NCI-H2196 treated with DMSO at 0.1 percent for 48 hours (cell line): ENCODE measurements at regions not wholly inside any gene's neighbourhood (a gene's known extent, or its start where the extent isn't known, plus 50 kb on each side); places are given as distances from the start of the nearest gene placed in this dataset.

Source experiments
- DNase-seq: peaks from one replicate; lab custom pipeline; 2025; ENCODE audit not compliant: unreplicated experiment; lab: John Stamatoyannopoulos, UW

DNA sequence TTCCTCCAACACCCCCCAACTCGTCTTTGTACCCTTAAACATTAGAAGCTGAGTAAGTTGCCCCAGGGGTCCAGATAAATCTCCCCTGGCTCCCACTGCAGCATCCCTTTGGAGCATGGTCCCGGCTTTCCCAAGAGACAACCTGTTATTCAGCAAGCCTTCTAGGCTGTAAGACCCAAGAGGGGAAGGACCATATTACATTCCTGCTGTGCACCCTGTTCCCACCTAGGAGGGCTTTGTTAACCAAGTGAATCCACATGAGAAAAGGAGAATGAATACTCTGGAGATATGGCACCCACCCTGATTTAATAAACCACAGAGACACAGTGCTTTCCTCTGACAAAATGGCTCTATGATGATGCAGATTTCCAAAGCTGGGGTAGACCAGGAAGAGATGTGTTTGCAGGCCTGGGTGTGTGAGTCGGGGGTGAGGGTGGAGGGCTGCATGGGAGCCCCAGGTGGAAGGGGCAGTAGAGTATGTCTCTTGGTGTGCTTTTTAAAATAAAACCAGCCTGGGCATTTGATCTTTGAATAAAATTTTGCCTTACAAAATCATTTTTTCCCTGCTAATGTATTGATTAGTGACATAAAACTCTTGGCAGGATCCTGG, 325.2 kb downstream of the DRD1 start:
- DNase-seq: no peak

DNA sequence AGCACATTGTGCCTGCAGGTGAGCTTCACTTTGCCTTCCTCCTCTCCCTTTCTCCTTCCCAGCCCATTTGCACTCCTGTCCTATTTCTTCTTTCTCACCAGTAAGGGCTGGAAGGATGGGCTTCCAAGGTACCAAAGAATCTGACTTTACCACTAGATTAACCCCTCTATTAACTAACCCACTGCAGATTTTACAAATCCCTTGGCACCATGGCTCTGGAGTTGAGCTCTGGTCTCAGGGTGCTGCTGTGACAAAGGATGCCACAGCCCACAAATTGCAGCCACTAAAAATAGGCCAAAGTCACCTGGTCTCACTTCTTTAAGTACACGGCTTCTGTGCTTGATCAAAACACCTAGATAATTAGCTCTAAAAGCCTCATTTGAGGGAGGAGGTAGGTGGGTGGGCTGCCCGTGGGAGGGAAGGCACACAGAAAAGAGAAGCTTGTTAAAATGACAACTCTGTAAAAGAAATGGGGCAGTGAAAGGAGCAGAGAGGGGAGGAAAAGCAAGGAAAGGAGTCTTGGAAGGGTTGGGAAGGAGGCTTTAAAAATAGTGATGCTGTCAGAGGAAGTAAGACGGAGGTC, 327.4 kb downstream of the DRD1 start:
- no peak for DNase-seq

DNA sequence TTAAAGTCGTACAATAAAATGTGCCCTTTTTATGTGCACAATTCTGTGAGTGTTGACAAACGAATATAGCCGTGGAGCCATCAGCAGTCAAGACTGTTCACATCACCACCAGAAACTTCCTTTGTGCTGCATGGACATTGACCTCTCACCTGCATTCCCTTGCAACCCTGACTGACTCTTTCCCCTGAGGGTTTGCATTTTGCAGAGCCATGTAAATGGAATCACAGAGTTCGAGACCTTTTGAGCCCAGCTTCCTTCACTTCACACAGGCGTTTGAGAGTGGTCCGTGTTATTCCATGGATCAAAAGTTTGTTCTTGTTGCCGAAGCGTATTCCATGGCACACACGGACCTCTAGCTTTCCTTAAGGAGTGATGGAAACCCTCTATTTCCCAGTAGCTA, 328.2 kb downstream of the DRD1 start:
- DNase-seq: no peak

DNA sequence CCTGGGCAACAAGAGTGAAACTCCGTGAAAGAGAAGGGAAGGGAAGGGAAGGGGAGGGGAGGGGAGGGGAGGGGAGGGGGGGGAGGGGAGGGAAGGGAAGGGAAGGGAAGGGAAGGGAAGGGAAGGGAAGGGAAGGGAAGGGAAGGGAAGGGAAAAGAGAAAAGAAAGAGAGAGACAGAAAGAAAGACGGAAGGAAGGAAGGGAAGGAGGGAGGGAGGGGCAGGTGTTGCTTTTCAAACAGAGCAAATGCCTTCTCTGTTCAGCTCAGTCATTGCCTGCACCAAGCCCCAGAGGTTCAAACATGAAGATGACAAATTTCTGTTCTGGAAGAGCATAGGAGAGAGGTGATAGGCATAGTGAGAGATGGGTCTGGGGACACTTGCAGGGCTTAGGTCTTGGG, 330.0 kb downstream of the DRD1 start:
- DNase-seq: no peak

DNA sequence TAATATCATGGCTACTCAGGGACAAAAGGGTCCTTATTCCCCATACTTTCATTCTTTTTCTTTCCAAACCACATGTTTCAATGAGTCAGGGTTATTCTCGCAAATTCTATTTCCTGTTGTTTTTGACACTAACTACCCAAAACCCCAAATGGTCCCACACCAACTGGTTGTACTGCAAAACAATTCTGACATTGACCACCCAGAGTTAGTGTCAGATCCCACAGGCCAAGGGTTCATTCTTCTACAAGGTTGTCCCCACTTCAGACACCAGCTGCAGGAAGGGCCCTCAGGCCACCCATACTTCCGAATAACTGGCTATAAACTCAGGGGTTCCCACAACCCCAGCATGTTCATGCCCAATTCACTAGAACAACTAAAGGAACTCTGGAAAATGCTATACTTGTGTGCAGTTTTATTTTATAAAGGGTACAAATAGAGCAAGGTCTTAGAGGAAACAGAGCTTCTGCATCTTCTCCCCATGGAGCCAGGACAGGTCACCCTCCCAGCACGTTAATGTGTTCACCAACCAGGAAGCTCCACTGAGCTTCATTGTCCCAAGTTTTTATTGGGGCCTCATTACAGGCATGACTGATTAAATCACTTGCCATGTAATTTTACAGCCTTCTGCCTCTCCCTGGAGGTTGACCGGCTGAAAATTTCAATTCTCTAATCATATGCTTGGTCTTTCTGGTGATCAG, 334.8 kb downstream of the DRD1 start:
- DNase-seq: no peak

DNA sequence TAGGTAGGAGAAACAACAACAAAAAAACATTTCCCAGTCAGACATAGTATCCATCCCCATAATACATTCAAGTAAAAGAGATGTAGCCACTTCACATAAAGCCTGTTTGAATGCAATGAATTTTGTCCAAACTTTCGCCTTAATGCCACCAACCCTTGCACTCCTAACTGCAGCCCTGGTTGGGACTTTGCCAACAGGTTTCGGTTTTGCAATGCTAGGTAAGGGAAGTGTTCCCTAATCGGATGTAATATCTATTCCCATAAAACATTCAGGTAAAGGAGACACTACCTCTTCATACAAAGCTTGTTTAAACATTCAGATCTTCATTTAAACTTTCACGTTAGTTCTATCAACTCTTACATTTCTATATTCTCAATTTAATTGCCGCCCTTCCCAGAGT, 336.1 kb downstream of the DRD1 start:
- DNase-seq: no peak

DNA sequence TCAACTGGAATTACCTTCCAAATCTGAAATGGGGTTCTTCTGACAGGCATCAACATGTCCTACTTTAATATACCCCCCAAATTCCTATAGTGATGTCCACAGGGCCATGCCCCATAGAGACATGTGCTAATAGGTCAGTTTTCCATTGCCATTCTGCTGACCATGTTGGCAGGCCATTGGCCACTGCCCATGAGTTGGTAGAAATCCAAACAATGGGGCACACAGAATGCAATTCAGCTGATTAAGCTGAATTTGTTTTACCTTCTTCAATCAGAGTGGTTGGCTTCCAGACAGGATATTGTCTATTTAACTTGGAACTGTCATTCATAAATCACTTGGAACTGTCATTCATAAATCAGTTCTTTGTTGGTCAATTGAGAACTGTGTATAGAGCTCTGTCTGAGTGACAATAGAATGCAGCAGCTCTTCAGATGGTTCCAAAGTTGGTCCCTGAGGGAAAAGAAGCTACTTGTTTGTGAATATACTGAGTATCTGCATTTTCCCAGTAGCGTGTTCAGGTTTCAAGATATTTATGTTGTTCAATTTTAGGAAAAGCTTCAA, 336.9 kb downstream of the DRD1 start:
- no peak for DNase-seq

DNA sequence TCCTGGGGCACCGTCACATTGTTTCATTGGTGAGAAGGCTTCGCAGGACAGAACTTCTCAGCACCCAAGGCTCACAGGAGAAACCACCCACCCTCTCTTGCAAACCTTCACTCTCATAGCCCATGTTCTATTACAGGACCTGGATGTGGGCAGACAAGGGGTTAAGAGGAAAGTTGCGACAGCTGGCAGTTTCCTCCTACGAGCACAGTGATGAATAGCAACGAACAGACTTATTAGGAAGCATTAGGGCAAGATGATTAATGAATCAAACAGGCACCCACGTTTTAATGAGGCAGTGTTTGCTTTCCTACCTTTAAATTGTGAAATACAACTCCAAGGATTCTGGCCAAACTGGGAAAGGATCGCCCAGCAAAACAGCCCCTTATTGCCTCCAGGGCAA, 339.3 kb downstream of the DRD1 start:
- no peak for DNase-seq

DNA sequence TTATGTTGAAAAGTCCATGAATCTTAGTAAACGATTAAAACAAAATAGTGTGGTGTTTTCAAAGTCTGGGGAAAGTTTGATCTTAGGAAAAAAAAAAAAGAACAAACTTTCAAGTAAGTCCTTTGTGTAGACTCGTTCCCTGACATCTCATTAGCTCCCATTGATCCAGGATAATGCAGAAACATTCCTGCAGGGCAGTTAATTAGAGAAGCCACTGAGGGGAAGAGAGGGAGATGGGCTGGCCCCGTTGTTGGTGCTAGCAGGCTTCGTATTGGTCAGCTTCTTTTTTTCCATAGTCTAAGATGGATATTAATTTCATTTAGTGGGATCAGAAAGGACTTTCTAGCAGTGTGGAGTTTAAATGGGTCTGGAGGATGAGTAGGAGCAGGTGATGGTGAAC, 340.2 kb downstream of the DRD1 start:
- no peak for DNase-seq

DNA sequence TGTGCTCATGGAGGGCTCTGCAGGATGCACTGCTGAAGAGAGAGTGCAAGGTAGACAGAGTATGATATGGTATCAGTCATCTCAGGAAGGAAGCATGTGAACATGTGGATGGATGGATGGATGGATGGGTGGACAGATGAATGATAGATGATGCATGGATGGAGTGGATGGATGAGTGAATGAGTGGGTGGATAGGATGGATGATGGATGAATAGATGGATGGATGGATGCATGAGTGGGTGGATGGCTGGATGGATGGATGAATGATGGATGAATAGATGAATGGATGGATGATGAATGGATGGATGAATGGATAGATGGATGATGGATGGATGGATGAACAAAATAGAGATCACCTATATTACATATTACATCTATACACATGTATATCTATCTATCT, 341.3 kb downstream of the DRD1 start:
- no peak for DNase-seq

DNA sequence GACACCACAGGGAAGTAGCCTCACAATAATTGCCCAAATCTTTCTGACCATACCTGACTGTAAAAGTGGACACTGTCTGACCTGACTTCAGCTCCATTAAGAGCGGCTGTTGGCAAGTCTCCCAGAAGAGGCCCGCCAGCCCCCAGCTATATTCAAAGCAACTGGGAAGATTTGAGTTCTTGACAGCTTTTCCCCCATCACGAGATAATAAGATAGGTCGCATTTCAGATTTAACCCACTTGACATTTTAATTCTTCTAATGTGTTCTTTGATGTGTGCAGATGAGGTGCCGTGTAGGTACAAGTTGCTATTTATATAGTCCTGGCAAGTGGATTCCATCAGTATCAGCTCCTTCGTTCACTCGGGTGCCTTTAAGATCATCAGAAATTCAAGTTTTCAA, 345.7 kb downstream of the DRD1 start:
- DNase-seq: no peak

DNA sequence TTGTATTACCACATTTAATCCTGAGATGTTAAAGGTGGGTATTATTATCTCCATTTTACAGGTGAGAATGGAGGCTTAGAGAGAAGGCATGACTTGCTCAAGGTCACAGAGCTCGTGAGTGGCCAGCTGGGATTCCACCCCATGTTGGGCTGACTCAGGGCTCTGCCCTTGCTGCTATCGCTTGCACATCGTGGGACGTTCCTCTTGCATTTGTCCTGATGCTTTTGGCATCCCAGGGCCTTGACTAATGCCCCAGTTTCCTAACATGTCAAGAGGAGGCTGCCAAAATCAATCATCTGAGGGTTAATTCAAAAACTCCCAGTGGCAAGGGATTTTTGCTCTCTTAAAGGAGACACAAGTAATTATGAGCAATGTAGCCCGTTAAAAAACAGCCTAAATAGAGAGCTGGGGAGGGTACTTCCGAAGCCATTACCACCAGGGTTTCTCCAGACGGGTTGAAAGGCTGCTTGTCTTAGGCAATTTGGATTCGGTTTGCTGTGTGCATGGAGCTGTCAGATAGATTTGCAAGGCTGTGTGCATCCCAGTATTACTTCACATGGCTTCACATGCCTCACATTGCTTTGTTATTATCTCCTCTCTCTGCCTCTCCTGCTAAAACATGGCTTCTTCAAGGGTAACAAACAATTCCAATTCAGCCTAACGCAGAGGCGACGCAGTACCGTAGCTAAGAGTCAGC, 347.4 kb downstream of the DRD1 start:
- no peak for DNase-seq

DNA sequence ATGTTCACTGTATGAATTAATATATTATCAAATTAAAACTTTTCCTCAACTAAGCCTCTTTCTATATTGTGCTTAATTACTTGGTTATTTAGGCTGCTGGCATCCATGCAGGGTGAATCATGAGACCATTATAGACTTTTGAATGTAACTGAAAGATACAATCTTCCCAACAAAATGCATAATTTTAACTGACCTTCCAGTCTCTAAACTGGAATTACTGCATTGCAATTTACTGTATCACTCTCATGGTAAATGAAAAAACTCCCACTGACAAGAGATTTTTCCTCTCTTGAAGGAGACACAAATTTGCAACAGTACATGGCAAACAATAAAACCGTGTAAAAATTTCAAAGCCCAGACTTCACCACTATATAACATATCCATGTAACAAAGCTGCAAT, 349.5 kb downstream of the DRD1 start:
- DNase-seq: no peak

DNA sequence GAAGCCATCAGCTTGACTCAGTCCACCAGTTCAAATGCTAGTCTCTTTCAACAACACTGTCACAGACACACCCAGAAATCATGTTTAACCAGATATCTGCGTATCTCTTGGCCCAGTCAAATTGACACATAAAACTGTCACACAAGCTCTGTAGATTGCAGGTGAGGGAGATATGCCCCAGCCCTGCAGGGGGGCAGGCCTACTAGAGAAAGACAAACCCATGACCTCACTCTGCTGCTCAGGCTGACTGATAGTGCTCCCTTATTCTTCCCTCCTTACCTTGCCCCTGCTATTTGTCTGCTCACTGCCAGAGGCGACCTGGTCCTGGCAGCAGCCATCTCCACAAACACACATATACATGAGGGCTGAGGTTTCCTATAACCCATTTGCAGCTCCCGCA, 351.3 kb downstream of the DRD1 start:
- DNase-seq: no peak

DNA sequence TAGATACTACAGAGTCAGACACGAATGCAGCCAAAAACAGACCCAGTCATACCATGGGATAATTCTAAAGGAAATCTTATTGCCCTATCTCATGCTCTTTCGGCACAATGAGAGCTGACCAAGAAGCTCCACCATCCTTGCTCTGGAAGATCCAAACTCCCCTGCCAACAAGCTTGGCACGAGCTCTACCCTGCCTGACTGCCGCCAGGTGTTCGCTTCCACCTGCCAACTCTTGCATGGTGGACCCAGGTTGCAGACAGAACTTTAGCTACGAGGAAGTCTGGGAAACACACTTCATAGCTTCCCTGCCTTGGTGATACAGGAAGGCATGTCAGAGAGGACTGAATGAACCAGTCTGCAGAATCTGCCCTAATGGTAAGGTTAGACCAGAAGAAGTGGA, 355.0 kb downstream of the DRD1 start:
- no peak for DNase-seq

DNA sequence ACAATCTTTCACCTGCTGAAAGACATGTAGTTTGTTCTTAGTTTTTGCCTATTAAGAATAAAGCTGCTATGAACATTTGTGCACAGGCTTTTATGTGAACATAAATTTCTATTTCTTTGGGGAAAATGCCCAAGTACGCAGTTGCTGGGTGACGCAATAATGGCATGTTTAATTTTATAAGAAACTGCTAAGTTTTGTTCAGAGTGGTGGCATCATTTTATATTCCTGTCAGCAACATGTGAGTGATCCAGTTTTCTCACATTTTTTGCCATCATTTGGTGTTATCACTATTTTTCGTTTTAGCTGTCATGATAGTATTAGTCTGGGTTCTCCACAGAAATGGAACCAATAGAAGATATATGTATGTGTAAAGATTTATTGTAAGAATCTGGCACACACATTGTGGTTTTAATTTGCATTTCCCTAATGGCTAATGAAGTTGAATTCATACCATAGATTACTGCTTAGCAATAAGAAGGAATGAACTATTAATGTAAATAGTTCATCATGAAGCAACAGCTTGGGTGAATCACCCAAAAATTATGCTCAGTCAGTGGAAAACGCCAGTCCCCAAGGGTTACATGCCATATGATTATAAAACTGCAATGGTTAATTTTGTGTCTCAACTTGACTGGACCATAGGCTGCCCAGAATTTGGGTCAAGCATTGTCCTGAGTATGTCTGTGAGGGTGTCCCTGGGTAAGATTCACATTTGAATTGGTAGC, 358.6 kb downstream of the MSX2 start:
- no peak for DNase-seq

DNA sequence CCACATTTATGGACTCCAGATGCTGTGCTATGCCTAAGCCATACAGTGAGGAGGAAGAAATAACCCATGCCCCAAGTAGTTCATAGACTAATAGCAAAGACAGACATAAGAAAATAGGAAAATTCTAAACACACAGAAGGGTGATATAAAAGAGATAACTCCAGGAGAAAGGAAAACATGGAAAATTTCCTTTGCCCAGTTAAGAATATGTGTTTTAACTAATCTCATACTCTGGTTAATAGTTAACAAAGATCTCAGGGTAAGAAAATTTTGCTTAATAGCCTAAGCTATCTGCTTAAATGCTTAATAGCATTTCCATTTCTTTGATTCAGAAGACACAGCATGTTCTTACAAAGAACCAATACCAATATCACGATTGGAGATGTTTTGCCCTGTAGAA, 358.0 kb downstream of the MSX2 start:
- no peak for DNase-seq

DNA sequence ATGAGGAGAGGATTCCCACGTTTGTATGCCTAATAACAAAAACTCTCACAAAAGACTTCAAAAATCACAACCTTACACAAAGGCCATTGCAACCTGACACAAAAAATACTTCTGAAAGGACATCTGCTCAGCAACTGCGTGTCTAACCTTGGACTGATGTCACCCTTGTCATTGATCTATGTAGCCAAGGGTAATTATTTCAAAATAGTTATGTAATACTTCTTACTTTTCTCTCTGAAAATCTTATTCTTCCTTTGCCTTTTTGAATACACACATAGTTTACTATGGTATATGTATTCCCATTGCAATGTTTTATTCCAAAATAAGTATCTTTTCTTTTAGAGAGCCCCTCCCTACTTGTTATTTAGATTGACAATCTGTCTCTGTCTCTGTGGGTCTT, 355.3 kb downstream of the MSX2 start:
- no peak for DNase-seq

DNA sequence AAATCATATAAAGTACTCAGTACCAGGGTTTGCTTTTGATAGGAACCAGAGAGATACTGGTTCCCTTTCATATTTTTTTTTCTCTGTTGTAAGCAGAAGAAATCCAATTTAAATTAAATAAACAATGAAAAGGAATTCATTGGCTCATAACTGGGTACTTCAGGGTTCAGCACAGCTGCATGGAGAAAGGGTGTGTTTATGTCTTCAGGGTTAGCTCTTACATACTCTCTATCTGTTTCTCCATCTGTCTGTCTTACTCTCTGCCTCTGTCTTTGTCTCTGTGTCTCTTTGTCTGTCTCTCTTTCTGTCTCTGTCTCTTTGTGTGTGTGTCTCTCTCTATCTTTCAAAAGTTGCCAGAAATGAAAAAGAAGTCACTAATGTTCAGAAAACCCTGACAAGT, 345.9 kb downstream of the MSX2 start:
- DNase-seq: no peak

DNA sequence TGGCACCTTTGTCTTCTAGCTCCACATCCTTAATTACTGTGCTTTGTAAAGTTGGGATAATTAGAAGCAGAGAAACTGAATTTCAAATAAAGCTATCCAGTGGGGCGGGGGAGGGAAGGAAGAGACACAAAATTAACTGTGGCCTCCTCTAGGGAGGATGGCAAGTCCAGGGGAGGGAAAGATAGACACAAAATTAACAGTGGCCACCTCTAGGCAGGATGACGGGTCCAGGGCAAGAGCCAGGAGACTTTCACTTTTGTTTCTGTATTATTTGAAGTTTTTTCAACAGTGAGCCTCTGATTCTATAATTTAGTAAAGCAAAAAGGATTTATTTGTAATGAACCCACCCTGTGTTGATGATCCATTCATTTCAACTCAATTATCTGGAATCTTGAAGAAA, 335.9 kb downstream of the MSX2 start:
- DNase-seq: no peak

DNA sequence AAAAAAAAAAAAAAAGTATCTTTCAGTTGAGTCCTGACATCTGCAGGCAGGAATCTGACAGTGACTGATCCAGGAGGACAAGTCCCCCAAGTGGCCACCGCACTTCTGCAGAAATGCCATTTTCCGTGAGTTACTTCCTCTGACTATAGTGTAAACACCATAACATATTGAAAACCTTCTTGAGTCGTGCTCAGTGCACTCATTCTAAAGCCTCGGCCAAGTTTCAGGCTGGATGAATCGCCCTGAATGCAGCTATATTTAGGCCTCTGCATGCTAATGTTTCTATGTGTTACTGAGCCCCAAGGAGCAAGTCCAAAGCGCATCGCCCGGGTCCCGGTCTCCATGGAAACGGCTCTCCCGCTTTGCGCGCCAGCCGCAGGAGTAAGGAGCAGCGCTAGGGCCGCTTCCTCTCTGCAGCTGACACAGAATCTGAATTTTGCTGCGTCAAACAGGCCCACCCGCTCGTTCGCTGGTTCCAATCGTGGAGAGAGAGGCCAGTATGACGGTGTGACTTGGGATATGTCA, 335.4 kb downstream of the MSX2 start:
- no peak for DNase-seq
